ENCODE measurements at regions not wholly inside any gene's neighbourhood (a gene's known extent, or its start where the extent isn't known, plus 50 kb on each side); places are given as distances from the start of the nearest gene placed in this dataset.

GRCh38 chr6:163780994-163781393, 366.5 kb downstream of the QKI start:
- Histone ChIP-seq H3K36me3 (ENCODE audit: control insufficient read depth, insufficient read depth, low read length) (no peaks in the 10 kb centered on the region), H3K27me3 (ENCODE audit: control insufficient read depth, insufficient read depth, low read length) (no peaks in the 10 kb centered on the region), H3K4me3 (ENCODE audit: low read depth, low read length) (no peak overlapping the region)
- no peak for DNase-seq (ENCODE audit: low read depth)
- TF ChIP-seq CTCF (IDR thresholded peaks at IDR 0.05; ENCODE audit: insufficient read depth, low read length, poor library complexity, severe bottlenecking), result no peak

GRCh38 chr6:163779727-163780284, 365.3 kb downstream of the QKI start:
- H3K27me3 ChIP-seq (ENCODE audit: control insufficient read depth, insufficient read depth, low read length), result no peaks in the 10 kb centered on the region
- DNase-seq (ENCODE audit: low read depth), result no peak
- TF ChIP-seq CTCF (IDR thresholded peaks at IDR 0.05; ENCODE audit: insufficient read depth, low read length, poor library complexity, severe bottlenecking), result no peak
- H3K4me3 ChIP-seq (ENCODE audit: low read depth, low read length), result no peak overlapping the region
- H3K36me3 ChIP-seq (ENCODE audit: control insufficient read depth, insufficient read depth, low read length), result no peaks in the 10 kb centered on the region

GRCh38 chr6:163777716-163778115, 363.2 kb downstream of the QKI start:
- H3K36me3 ChIP-seq (ENCODE audit: control insufficient read depth, insufficient read depth, low read length), result no peaks in the 10 kb centered on the region
- no peak overlapping the region for H3K4me3 ChIP-seq (ENCODE audit: low read depth, low read length)
- H3K27me3 ChIP-seq (ENCODE audit: control insufficient read depth, insufficient read depth, low read length), result no peaks in the 10 kb centered on the region
- DNase-seq (ENCODE audit: low read depth), result no peak
- no peak for TF ChIP-seq CTCF (IDR thresholded peaks at IDR 0.05; ENCODE audit: insufficient read depth, low read length, poor library complexity, severe bottlenecking)

- Histone ChIP-seq H3K4me3 (ENCODE audit: low read depth, low read length) (no peak overlapping the region), H3K36me3 (ENCODE audit: control insufficient read depth, insufficient read depth, low read length) (no peaks in the 10 kb centered on the region), H3K27me3 (ENCODE audit: control insufficient read depth, insufficient read depth, low read length) (no peaks in the 10 kb centered on the region)
- no peak for TF ChIP-seq CTCF (IDR thresholded peaks at IDR 0.05; ENCODE audit: insufficient read depth, low read length, poor library complexity, severe bottlenecking)
- DNase-seq (ENCODE audit: low read depth), result no peak
These were observed 362.6 kb downstream of the QKI start for GRCh38 chr6:163776906-163777686.

- H3K36me3 ChIP-seq (ENCODE audit: control insufficient read depth, insufficient read depth, low read length), result no peaks in the 10 kb centered on the region
- no peak overlapping the region for H3K4me3 ChIP-seq (ENCODE audit: low read depth, low read length)
- no peak for TF ChIP-seq CTCF (IDR thresholded peaks at IDR 0.05; ENCODE audit: insufficient read depth, low read length, poor library complexity, severe bottlenecking)
- H3K27me3 ChIP-seq (ENCODE audit: control insufficient read depth, insufficient read depth, low read length), result no peaks in the 10 kb centered on the region
- DNase-seq (ENCODE audit: low read depth), result no peak
These were observed 361.8 kb downstream of the QKI start for GRCh38 chr6:163776196-163776905.
